Mesenteric fat pad (tissue), 1 donor: ENCODE measurements at regions not wholly inside any gene's neighbourhood (a gene's known extent, or its start where the extent isn't known, plus 50 kb on each side); places are given as distances from the start of the nearest gene placed in this dataset.

Source experiments
- DNase-seq: peaks from one replicate; pipeline ENCODE4 v3.0.0-alpha.2; 2020; ENCODE audit warnings: low spot score
- donor health status: DM: yes; HTN: yes; CAD: no.

- no peak for DNase-seq
These were observed 175.8 kb downstream of the CBLN2 start for GRCh38 chr18:72368308-72368707.

- DNase-seq = no peak
These were observed 183.5 kb downstream of the CBLN2 start for GRCh38 chr18:72360634-72361033.

- no peak for DNase-seq
These were observed 201.2 kb downstream of the CBLN2 start for GRCh38 chr18:72342933-72343332.

- no peak for DNase-seq
These were observed 204.2 kb downstream of the CBLN2 start for GRCh38 chr18:72339976-72340375.

GRCh38 chr18:72336786-72337185 is 207.4 kb downstream of the CBLN2 start:
- DNase-seq = no peak

GRCh38 chr18:72329533-72329932 is 214.6 kb downstream of the CBLN2 start:
- DNase-seq = no peak

- no peak for DNase-seq
These were observed 218.8 kb downstream of the CBLN2 start for GRCh38 chr18:72325307-72325706.

GRCh38 chr18:72324677-72325076 is 219.5 kb downstream of the CBLN2 start:
- DNase-seq = no peak

- no peak for DNase-seq
These were observed 227.6 kb downstream of the CBLN2 start for GRCh38 chr18:72316497-72316896.

GRCh38 chr18:72283148-72283925 is 260.8 kb downstream of the CBLN2 start:
- no peak for DNase-seq

- DNase-seq = no peak
These were observed 271.1 kb downstream of the CBLN2 start for GRCh38 chr18:72273025-72273424.

- DNase-seq = no peak
These were observed 282.6 kb downstream of the CBLN2 start for GRCh38 chr18:72261590-72261989.

GRCh38 chr18:72246076-72246475 is 298.1 kb downstream of the CBLN2 start:
- DNase-seq = no peak

GRCh38 chr18:72235422-72235821 is 308.7 kb downstream of the CBLN2 start:
- no peak for DNase-seq

- DNase-seq = no peak
These were observed 311.0 kb downstream of the CBLN2 start for GRCh38 chr18:72233106-72233505.

- DNase-seq = no peak
These were observed 311.5 kb downstream of the CBLN2 start for GRCh38 chr18:72232644-72233043.

- DNase-seq = no peak
These were observed 318.2 kb downstream of the CBLN2 start for GRCh38 chr18:72225958-72226357.

- no peak for DNase-seq
These were observed 320.4 kb downstream of the CBLN2 start for GRCh38 chr18:72223733-72224132.

GRCh38 chr18:72208920-72209676 is 335.0 kb downstream of the CBLN2 start:
- no peak for DNase-seq

GRCh38 chr18:72207280-72207679 is 336.9 kb downstream of the CBLN2 start:
- DNase-seq = no peak

GRCh38 chr18:72206814-72207213 is 337.3 kb downstream of the CBLN2 start:
- DNase-seq = no peak

- no peak for DNase-seq
These were observed 343.1 kb downstream of the CBLN2 start for GRCh38 chr18:72201032-72201431.

GRCh38 chr18:72197591-72197990 is 346.6 kb downstream of the CBLN2 start:
- DNase-seq = no peak
